Muscle of back (tissue), 3 donors: ENCODE measurements at regions not wholly inside any gene's neighbourhood (a gene's known extent, or its start where the extent isn't known, plus 50 kb on each side); places are given as distances from the start of the nearest gene placed in this dataset.

Experiments used
- DNase-seq, 3 donors: peaks; one replicate each; pipeline versions ENCODE4 v3.0.0 to v3.0.0-alpha.2; 2013

GRCh38 chr18:45521777-45522176, 93.5 kb upstream of the SLC14A2 start:
- DNase-seq: no peak

GRCh38 chr18:45522371-45522770, 92.9 kb upstream of the SLC14A2 start:
- DNase-seq: peak in 1 of 3 donors; percentile 62

GRCh38 chr18:45525301-45525700, 90.0 kb upstream of the SLC14A2 start:
- DNase-seq: peak in 1 of 3 donors; percentile 22

- DNase-seq: peak; percentile 48 to 80 (median 55)
These were observed 89.0 kb upstream of the SLC14A2 start for GRCh38 chr18:45526114-45526841.

- DNase-seq: no peak
These were observed 87.4 kb upstream of the SLC14A2 start for GRCh38 chr18:45527891-45528290.

GRCh38 chr18:45528712-45529336, 86.5 kb upstream of the SLC14A2 start:
- DNase-seq: peak in 1 of 3 donors; percentile 12

- DNase-seq: no peak
These were observed 76.8 kb upstream of the SLC14A2 start for GRCh38 chr18:45538444-45538843.

- peak in 1 of 3 donors; percentile 20 for DNase-seq
These were observed 75.8 kb upstream of the SLC14A2 start for GRCh38 chr18:45539491-45539891.

GRCh38 chr18:45540125-45540524, 75.2 kb upstream of the SLC14A2 start:
- DNase-seq: no peak

- DNase-seq: no peak
These were observed 73.9 kb upstream of the SLC14A2 start for GRCh38 chr18:45541421-45541820.

GRCh38 chr18:45542043-45542442, 73.2 kb upstream of the SLC14A2 start:
- no peak for DNase-seq

GRCh38 chr18:45547910-45548309, 67.4 kb upstream of the SLC14A2 start:
- no peak for DNase-seq

- no peak for DNase-seq
These were observed 66.7 kb upstream of the SLC14A2 start for GRCh38 chr18:45548614-45549013.

- DNase-seq: no peak
These were observed 66.0 kb upstream of the SLC14A2 start for GRCh38 chr18:45549290-45549689.

GRCh38 chr18:45551142-45551815, 64.0 kb upstream of the SLC14A2 start:
- DNase-seq: peak in 1 of 3 donors; percentile 53

GRCh38 chr18:45553723-45554388, 61.4 kb upstream of the SLC14A2 start:
- DNase-seq: no peak

GRCh38 chr18:45554389-45554737, 60.9 kb upstream of the SLC14A2 start:
- peak; percentile 41 to 91 (median 84) for DNase-seq

- no peak for DNase-seq
These were observed 59.1 kb upstream of the SLC14A2 start for GRCh38 chr18:45556222-45556621.

- peak in 1 of 3 donors; percentile 45 for DNase-seq
These were observed 58.0 kb upstream of the SLC14A2 start for GRCh38 chr18:45557287-45557686.

- no peak for DNase-seq
These were observed 57.5 kb upstream of the SLC14A2 start for GRCh38 chr18:45557779-45558178.

GRCh38 chr18:45559258-45559657, 56.0 kb upstream of the SLC14A2 start:
- DNase-seq: no peak

GRCh38 chr18:45560870-45561269, 54.4 kb upstream of the SLC14A2 start:
- no peak for DNase-seq
